GM18519 (cell line): ENCODE measurements at regions not wholly inside any gene's neighbourhood (a gene's known extent, or its start where the extent isn't known, plus 50 kb on each side); places are given as distances from the start of the nearest gene placed in this dataset.

Experiments
- ATAC-seq: cut with Tn5 transposase; IDR thresholded peaks from one replicate; pipeline ENCODE4 v1.9.1; 2021; ENCODE audit warnings: mild to moderate bottlenecking, moderate library complexity; ENCODE audit not compliant: unreplicated experiment, low FRiP score

DNA sequence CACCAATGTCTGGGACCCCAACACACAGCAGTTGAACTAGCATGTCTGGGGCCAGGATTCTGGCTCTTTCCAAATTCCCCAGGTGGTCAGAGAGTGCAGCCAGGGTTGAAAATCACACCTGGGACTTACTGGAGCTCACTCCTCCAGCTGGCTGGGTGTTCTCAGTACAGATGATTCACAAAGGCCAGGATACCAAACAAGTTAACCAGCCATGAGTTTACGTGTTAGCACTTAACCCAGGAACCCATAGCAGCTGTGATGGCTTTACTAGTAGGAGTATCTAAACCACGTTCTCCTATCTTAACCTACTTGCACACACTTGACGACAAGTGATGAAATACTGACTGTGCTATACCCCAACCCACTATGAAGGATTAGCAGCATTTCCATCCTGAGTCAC is 222.8 kb downstream of the FBXO15 start:
- ATAC-seq: no peak

DNA sequence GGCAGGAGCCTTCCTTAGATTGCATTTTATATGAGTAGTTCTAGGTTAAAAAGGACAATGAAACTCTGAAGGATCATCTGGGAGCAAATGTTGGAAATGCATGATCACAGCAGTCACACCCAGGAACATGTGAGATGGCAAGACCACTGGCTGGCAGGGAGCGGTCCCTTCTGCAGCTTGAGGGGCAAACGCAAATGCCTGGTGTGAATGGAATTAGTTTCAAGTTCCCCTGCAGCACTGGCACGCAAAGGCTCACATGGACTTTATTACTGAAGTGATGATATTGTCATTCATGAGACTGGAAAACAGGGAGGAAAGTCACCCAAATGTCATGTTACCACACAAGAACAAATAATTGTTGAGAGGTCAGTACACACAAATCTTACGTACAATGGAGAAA is 223.3 kb downstream of the FBXO15 start:
- ATAC-seq: no peak

DNA sequence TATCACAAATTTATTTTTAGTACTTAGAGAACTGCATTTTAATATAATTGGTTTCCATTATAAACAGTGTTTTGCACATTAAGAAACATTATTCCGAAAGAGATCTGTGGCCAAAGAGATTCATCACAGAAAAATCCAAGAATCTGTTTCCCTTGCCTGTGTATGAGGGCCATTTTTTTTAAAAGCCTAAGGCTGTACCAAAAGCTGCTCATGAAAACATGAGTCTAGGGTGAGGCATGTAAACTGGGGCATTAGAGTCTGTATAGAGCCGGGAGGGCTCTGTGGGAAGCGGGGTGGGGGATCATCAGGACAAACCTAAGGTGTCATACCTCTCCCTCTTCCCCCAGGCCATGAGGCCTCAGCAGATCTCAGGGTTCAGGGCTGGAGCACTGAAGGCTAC is 223.8 kb downstream of the FBXO15 start:
- no peak for ATAC-seq

DNA sequence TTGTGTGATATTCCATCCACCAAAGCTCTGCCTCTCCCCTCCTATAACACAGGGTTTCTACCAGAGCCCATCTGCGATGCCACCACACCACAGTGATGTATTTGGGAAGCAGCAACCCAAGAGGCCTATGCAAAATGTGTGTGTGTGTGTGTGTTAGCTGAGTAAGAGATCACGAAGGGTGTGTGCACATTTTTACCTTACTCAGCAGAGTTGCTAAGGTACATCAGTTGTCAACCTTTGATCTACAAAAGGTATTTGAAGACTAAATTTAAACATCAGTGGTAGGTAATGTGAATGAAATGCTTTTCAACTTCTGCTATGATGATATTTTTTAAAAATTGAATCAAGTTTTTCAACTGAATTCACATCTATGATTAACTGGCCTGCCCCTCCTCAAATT is 227.6 kb downstream of the FBXO15 start:
- no peak for ATAC-seq

GRCh38 chr18:73918816-73919215 is 228.8 kb downstream of the FBXO15 start:
- ATAC-seq: no peak

- ATAC-seq: no peak
These were observed 230.6 kb downstream of the FBXO15 start for GRCh38 chr18:73917046-73917445.

DNA sequence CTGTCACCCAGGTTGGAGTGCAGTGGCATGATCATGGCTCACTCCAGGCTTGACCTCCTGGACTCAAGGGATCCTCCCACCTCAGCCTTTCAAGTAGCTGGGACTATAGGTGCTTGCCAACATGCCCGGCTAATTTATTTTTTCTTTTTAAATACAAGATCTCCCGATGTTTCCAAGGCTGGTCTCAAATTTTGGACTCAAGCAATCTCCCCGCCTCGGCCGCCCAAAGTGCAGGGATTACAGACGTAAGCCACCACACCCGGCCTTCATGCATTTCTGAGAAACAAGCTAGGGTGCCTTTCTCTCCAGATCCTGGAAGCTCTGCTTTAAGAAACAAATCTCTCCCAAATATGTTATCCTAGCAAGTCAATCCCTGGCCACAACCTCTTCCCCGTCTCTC is 234.1 kb downstream of the FBXO15 start:
- no peak for ATAC-seq

DNA sequence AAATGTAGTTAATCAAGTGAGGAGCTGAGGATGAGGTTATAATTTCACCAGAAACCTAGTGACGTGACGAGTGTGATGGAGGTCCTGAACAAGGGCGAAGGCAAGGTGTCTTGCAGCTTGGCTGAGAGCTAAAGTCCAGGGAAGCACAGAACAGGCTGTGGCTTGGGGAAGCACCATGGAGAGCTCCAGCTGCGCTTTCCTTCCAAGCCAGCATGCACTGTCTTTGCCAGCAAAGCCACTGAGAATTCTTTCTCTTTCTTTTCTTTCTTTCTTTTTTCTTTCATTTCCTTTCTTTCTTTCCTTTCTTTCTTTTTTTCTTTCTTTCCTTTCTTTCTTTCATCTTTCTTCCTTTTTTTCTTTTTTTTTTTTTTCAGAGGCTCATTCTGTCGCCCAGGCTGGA is 239.3 kb downstream of the FBXO15 start:
- no peak for ATAC-seq

- no peak for ATAC-seq
These were observed 246.1 kb downstream of the FBXO15 start for GRCh38 chr18:73901566-73901965.

- ATAC-seq: no peak
These were observed 246.5 kb downstream of the FBXO15 start for GRCh38 chr18:73901151-73901550.

DNA sequence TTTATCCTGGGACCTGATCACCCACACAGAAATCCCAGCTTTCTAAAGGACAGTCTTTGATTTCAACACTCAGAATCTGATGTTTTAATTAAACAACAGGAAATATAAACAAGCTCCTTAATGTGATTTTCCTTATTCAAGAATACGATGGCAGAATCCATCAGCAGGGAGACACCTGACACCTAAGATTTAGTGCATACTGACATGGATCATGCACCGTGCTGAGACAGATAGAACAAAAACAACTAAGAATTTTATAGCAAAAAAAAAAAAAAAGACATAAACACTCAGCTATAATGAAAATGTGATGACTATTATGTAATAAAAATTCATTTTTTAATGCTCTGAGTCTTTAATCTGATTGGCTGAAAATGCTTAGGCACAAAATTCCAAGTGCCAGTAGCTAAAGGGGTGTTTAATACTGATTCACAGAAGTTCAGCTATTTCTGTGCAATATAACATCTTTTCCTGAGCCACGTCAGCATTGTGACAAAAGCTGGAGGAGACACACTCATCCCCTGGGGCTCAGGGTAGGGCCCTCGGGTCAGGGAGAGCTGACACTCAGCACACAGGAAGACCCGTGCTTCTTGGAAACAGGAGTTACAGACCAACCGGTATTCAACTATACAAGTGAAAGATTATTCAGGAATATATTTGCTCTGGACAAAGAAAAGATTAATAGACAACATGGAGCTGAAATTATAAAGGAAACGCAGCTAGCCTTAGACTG is 247.4 kb downstream of the FBXO15 start:
- ATAC-seq: no peak

- ATAC-seq: no peak
These were observed 250.1 kb downstream of the FBXO15 start for GRCh38 chr18:73897517-73897916.

- ATAC-seq: peak; percentile 74
These were observed 250.9 kb downstream of the FBXO15 start for GRCh38 chr18:73896685-73897084.

DNA sequence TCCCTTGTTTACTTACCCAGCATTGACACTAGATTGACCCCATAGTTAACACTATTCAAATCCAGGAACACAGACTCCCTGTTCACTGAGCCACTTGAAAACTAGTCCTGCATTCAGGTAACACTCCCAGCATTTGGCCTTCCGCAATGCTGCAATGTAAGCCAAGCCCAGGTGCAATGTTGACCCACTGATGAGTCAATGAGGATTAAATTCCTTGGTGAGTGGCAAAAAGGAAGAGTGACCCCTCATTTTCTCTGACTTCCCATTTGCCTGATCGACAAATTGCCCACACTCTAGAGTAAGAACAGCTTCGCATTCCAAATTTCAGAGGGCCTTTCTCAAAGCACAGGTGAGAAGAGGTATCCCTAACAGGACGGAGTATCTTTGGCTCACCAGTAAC is 251.9 kb downstream of the FBXO15 start:
- no peak for ATAC-seq

DNA sequence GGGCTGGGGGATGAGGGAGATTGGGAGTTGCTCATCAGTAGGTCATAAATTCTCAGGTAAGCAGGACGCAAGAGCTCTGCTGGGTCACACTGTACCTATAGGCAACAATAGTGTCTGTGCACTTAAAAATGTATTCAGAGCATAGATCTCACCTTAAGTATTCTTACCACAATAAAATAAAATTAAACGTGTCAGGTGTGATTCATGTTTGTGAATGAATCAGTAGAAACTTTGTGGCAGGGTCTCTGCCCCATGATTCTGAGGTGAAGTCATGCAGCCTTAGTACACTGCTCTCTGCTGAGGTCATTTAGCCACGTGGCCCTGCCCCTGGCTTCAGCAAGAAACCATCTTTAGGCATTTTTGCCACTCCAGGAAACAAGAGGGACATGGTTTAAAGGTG is 253.8 kb downstream of the FBXO15 start:
- no peak for ATAC-seq

GRCh38 chr18:73891572-73892421 is 255.8 kb downstream of the FBXO15 start:
- ATAC-seq: no peak

GRCh38 chr18:73888565-73888964 is 259.1 kb downstream of the FBXO15 start:
- ATAC-seq: no peak

- ATAC-seq: no peak
These were observed 259.8 kb downstream of the FBXO15 start for GRCh38 chr18:73887801-73888200.

DNA sequence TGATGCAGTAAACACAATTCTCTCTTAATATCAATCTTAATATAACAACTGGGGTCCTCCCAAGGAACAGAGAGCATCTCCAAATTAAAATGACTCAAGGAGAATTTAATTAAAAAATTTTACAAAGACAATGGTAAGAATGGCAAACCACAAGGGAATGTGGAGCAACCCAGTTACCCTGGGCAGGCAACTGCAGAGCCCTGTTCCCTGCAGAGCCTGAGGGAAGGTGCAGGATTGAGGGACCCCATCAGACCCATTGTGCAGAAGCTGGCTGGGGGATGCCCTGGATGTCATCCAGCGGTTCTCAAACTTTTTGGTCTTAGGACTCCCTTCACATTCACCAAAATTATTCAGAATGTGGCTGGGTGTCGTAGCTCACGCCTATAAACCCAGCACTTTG is 262.8 kb downstream of the FBXO15 start:
- ATAC-seq: no peak

DNA sequence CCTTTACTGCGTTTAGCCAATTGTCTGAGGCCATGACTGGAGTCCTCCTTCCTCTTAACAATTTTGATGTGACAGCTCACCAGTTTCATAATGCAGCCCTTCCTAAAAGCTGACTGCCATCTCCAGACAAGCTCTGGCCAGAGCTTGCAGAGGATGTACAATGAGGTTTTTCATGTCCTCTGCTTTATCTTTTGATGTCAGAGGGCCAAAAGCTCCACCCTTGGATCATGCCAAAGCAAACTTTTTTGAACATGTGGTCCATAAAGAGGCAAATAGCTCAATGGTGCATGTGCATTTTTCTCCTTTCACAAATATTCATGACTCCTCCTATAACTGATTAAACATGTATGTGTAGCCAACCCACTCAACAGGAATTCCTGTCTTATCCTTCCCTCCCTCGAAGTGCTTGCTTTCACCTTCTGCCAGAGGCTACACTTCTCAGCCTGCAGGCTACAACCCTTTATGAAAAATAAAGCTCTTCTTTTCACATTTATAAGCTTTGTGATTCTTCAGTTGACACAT is 266.2 kb downstream of the FBXO15 start:
- ATAC-seq: no peak

- ATAC-seq: no peak
These were observed 267.2 kb downstream of the FBXO15 start for GRCh38 chr18:73880387-73880786.

GRCh38 chr18:73879766-73880165 is 267.9 kb downstream of the FBXO15 start:
- no peak for ATAC-seq
